ENCODE measurements at regions not wholly inside any gene's neighbourhood (a gene's known extent, or its start where the extent isn't known, plus 50 kb on each side); places are given as distances from the start of the nearest gene placed in this dataset.

DNA sequence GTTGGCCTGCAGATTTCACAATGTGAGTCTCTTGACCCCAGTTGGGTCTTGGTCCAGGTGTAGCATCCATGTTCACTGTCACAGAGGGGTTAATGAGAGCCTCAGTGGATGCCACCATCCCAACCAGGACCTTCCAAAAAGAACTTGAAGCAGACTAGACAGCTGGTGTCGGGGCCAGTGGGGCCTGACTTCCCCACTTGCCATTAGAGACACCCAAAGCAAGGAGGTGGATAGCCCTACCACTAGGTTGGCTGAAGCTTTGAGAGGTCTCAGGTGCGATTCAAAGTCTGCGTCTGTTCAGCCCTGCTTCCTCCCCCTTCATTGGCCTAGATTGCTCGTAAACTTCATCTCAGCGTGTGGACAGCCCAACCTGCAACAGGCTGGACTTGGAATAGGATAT, 196.4 kb upstream of the RREB1 start:
- H3K4me3 ChIP-seq, result no peak overlapping the region
- TF ChIP-seq, protein P1, sequence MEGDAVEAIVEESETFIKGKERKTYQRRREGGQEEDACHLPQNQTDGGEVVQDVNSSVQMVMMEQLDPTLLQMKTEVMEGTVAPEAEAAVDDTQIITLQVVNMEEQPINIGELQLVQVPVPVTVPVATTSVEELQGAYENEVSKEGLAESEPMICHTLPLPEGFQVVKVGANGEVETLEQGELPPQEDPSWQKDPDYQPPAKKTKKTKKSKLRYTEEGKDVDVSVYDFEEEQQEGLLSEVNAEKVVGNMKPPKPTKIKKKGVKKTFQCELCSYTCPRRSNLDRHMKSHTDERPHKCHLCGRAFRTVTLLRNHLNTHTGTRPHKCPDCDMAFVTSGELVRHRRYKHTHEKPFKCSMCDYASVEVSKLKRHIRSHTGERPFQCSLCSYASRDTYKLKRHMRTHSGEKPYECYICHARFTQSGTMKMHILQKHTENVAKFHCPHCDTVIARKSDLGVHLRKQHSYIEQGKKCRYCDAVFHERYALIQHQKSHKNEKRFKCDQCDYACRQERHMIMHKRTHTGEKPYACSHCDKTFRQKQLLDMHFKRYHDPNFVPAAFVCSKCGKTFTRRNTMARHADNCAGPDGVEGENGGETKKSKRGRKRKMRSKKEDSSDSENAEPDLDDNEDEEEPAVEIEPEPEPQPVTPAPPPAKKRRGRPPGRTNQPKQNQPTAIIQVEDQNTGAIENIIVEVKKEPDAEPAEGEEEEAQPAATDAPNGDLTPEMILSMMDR (IDR thresholded peaks at IDR 0.05; ENCODE audit: borderline replicate concordance), result no peak
- H3K36me3 ChIP-seq, result no peaks in the 10 kb centered on the region
- intact Hi-C loops (cut with micrococcal nuclease), result no loop called here
- no peak overlapping the region for H3K27ac ChIP-seq (replicated peaks)
- peaks cover 17% of the 10 kb centered on the region for H3K4me1 ChIP-seq
- H3K27me3 ChIP-seq (ENCODE audit: low read depth), result no peaks in the 10 kb centered on the region
- no peak for DNase-seq
- H3K9me3 ChIP-seq (replicated peaks), result no peaks in the 10 kb centered on the region

DNA sequence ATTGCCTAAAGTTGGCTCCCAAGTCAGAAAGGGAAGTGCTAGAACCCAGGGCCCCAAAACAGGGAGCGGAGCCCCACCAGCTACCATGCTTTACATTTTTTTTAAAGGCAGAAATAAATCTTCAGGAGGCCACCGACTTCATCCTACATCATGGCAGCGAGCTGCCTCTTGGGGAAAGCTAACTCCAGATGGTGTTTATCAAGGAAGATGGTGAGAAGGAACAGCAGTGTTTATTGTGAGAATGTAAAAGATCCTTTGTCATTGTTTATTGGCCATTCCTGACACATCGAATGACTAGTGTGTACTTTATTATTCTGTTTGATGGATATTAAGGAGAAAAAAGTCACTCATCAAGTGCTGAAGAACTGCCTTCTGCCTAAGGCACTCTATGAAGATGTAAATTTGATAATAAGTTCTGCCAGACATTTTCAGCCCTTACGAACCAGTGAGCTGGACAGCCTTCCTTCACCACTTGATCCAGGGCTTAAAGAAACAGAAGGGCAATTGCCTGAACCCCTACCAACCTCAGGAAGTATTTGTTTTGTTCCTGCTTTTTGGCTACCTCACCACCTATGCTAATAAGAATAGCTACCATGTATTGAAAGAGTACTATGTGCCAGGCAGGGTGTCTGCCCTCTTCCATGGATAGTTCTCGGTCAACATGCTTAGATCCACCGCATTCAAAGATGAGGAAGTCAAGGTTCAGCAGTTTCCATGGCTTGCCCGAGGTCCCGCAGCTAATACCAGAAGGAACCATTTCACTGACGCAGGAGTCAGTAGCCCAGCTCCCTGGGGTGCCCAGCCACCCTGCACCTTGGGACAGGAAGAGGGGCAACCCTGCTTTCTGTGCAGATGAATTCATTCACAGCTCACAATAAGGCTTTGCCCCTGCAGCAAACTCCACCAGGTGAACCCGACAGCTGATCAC, 194.7 kb upstream of the RREB1 start:
- Histone ChIP-seq H3K4me1 (peaks cover 22% of the 10 kb centered on the region), H3K9me3 (replicated peaks) (no peaks in the 10 kb centered on the region), H3K4me3 (no peak overlapping the region), H3K36me3 (no peaks in the 10 kb centered on the region), H3K27me3 (ENCODE audit: low read depth) (no peaks in the 10 kb centered on the region), H3K27ac (replicated peaks) (peak overlapping the region; percentile 36)
- intact Hi-C loops (cut with micrococcal nuclease), result no loop called here
- TF ChIP-seq, protein P1 (IDR thresholded peaks at IDR 0.05; ENCODE audit: borderline replicate concordance), result no peak
- no peak for DNase-seq

DNA sequence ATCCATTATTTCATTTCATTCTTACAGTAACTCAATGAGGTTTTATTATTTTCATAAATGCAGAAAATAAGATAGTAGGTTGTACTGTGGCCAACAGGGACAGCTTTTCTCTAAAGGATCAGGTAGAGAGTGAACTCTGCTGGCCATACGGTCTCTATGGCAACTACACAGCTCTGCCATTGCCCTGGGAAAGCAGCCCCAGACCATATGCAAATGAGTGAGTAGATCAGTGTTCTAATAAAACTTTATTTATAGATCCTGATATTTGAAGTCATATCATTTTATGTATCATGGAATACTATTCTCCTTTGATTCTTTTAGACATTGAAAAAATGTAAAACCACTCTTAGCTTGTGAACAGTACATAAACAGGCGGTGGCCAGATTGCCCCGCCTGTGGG, 192.5 kb upstream of the RREB1 start:
- TF ChIP-seq, protein P1 (IDR thresholded peaks at IDR 0.05; ENCODE audit: borderline replicate concordance), result no peak
- Histone ChIP-seq H3K9me3 (replicated peaks) (no peaks in the 10 kb centered on the region), H3K36me3 (no peaks in the 10 kb centered on the region), H3K27ac (replicated peaks) (peak overlapping the region; percentile 77), H3K4me1 (peaks cover 27% of the 10 kb centered on the region), H3K27me3 (ENCODE audit: low read depth) (no peaks in the 10 kb centered on the region), H3K4me3 (peak overlapping the region; percentile 46)
- DNase-seq, result no peak
- intact Hi-C loops (cut with micrococcal nuclease), result no loop called here

DNA sequence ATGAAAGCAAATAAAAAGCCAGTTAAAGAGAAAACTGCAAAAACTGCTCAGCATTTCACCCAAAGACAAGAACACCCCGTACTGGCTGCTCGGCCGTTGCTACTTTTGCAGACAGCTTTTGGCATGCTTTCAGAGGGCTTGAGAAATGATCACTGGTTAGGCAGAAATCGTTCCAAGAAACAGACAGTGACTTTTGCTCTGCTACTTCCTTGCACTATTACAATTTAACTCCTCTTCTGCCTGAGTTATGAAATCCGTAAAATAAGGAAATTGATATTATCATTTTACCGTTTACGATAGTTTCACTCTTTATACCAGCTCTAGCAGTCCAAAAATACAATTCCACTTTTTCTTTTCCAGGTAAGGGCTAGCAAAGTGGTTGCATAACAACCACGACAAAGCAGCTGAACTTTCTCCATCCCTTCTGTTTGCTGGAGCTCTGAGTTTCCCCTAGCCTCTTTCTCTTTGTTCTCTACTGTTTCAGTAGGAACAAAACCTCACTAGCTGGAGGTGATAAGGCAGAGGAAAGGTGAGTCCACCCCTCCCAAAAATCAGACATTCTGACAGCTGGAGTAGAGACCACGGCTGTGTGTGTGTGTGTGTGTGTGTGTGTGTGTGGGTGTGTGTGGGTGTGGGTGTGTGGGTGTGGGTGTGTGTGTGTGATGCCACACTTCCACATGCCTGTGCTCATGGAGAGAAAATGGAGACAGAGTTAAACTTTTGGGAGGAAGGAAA, 191.8 kb upstream of the RREB1 start:
- Histone ChIP-seq H3K4me3 (peak overlapping the region; percentile 46), H3K4me1 (peaks cover 35% of the 10 kb centered on the region), H3K36me3 (no peaks in the 10 kb centered on the region), H3K9me3 (replicated peaks) (no peaks in the 10 kb centered on the region), H3K27ac (replicated peaks) (peak overlapping the region; percentile 77), H3K27me3 (ENCODE audit: low read depth) (no peaks in the 10 kb centered on the region)
- peak; percentile 51 for DNase-seq
- intact Hi-C loops (cut with micrococcal nuclease), result no loop called here
- TF ChIP-seq, protein P1 (IDR thresholded peaks at IDR 0.05; ENCODE audit: borderline replicate concordance), result no peak

DNA sequence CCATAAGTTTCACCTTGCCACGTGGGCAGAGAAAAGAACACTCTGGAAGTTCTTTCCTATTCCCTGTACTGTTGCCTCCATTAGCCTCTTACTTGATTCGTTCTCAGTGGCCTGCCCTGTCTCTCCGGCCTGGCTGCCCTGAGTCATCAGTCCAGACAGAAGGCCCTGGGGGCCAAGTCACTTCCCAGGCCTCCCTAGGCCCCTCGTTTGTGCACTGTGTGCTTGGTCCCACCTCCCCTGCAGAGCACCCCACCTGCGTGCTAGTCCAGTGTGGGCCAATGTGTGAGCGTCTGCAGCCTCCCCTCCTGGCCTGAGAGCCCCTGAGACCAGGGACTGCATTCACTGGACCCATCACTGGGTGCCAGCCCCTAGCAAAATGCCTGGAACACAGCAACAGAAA, 191.2 kb upstream of the RREB1 start:
- H3K4me1 ChIP-seq, result peaks cover 35% of the 10 kb centered on the region
- H3K27ac ChIP-seq (replicated peaks), result peak overlapping the region; percentile 77
- TF ChIP-seq, protein P1 (IDR thresholded peaks at IDR 0.05; ENCODE audit: borderline replicate concordance), result no peak
- no peak overlapping the region for H3K4me3 ChIP-seq
- H3K36me3 ChIP-seq, result no peaks in the 10 kb centered on the region
- DNase-seq, result no peak
- H3K27me3 ChIP-seq (ENCODE audit: low read depth), result no peaks in the 10 kb centered on the region
- intact Hi-C loops (cut with micrococcal nuclease), result no loop called here
- no peaks in the 10 kb centered on the region for H3K9me3 ChIP-seq (replicated peaks)

Measured in left ventricle myocardium inferior (tissue), 1 donor.